ENCODE measurements at regions not wholly inside any gene's neighbourhood (a gene's known extent, or its start where the extent isn't known, plus 50 kb on each side); places are given as distances from the start of the nearest gene placed in this dataset.

- TF ChIP-seq CTCF (IDR thresholded peaks at IDR 0.05; ENCODE audit: poor library complexity, severe bottlenecking) (no peak), EZH2 (IDR thresholded peaks at IDR 0.05; ENCODE audit: borderline replicate concordance, insufficient read depth, low read length, poor library complexity, severe bottlenecking) (no peak), MXI1 (conservative IDR thresholded peaks at IDR 0.05; ENCODE audit: poor library complexity, severe bottlenecking) (no peak), EP300 (conservative IDR thresholded peaks at IDR 0.05; ENCODE audit: poor library complexity, severe bottlenecking) (no peak), REST (IDR thresholded peaks at IDR 0.05; ENCODE audit: borderline replicate concordance) (no peak), RAD21 (conservative IDR thresholded peaks at IDR 0.05) (no peak), POLR2AphosphoS5 (IDR thresholded peaks at IDR 0.05) (no peak)
Measured at GRCh38 chr14:34181338-34181737, 230.5 kb upstream of the EGLN3 start.
